SKM-1 treated with dmso at 0.1 percent for 144 hours (cell line): ENCODE measurements at regions not wholly inside any gene's neighbourhood (a gene's known extent, or its start where the extent isn't known, plus 50 kb on each side); places are given as distances from the start of the nearest gene placed in this dataset.

Source experiments
- DNase-seq: peaks from one replicate; lab custom pipeline; 2025; ENCODE audit not compliant: unreplicated experiment; lab: John Stamatoyannopoulos, UW

GRCh38 chr11:95360377-95361075 lies 129.5 kb upstream of the SESN3 start:
- DNase-seq: peak; percentile 52

- DNase-seq: no peak
These were observed 128.8 kb upstream of the SESN3 start for GRCh38 chr11:95359756-95360155.

- no peak for DNase-seq
These were observed 128.3 kb upstream of the SESN3 start for GRCh38 chr11:95359341-95359663.

GRCh38 chr11:95358511-95359340 lies 127.7 kb upstream of the SESN3 start:
- DNase-seq: no peak

GRCh38 chr11:95354304-95354703 lies 123.3 kb upstream of the SESN3 start:
- no peak for DNase-seq

- no peak for DNase-seq
These were observed 122.7 kb upstream of the SESN3 start for GRCh38 chr11:95353706-95354105.

GRCh38 chr11:95352733-95353346 lies 121.8 kb upstream of the SESN3 start:
- DNase-seq: no peak

- no peak for DNase-seq
These were observed 118.4 kb upstream of the SESN3 start for GRCh38 chr11:95349345-95349942.

- DNase-seq: no peak
These were observed 115.3 kb upstream of the SESN3 start for GRCh38 chr11:95346265-95346664.

GRCh38 chr11:95345651-95346050 lies 114.6 kb upstream of the SESN3 start:
- peak; percentile 64 for DNase-seq

- DNase-seq: no peak
These were observed 114.1 kb upstream of the SESN3 start for GRCh38 chr11:95344932-95345642.

GRCh38 chr11:95341221-95341620 lies 110.2 kb upstream of the SESN3 start:
- DNase-seq: no peak

- no peak for DNase-seq
These were observed 108.3 kb upstream of the SESN3 start for GRCh38 chr11:95339086-95339901.

- no peak for DNase-seq
These were observed 107.5 kb upstream of the SESN3 start for GRCh38 chr11:95338430-95338991.

- DNase-seq: no peak
These were observed 107.0 kb upstream of the SESN3 start for GRCh38 chr11:95337972-95338429.

- no peak for DNase-seq
These were observed 106.4 kb upstream of the SESN3 start for GRCh38 chr11:95337175-95337957.

GRCh38 chr11:95335989-95336388 lies 105.0 kb upstream of the SESN3 start:
- DNase-seq: no peak

- DNase-seq: no peak
These were observed 100.2 kb upstream of the SESN3 start for GRCh38 chr11:95331161-95331560.

GRCh38 chr11:95330302-95330701 lies 99.3 kb upstream of the SESN3 start:
- DNase-seq: no peak
